Right forelimb (tissue), 1 donor: ENCODE measurements at regions not wholly inside any gene's neighbourhood (a gene's known extent, or its start where the extent isn't known, plus 50 kb on each side); places are given as distances from the start of the nearest gene placed in this dataset.

Experiments
- DNase-seq: peaks from one replicate; pipeline ENCODE4 v3.0.0-alpha.2; 2018

- no peak for DNase-seq
Measured at GRCh38 chr5:121681229-121681855, 170.3 kb upstream of the FTMT start.

DNA sequence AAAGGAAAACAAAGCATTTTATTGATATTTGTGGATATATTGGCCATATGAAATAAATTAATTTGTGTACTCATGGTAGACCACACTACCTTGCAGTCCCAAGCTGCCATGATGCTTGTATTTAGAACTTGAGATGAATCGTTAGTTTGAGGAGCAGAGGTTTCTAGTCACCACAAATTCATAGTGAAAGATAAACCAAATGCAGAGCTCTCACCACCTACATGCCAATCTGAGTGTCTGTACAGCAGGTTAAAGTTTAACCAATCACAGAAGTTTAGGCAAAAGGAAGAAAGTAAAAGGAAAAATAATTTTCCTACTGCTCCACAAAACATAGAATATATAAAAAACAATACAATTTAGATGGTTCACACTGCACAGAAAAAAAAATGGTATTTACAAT lies 163.6 kb upstream of the FTMT start:
- DNase-seq: no peak

DNA sequence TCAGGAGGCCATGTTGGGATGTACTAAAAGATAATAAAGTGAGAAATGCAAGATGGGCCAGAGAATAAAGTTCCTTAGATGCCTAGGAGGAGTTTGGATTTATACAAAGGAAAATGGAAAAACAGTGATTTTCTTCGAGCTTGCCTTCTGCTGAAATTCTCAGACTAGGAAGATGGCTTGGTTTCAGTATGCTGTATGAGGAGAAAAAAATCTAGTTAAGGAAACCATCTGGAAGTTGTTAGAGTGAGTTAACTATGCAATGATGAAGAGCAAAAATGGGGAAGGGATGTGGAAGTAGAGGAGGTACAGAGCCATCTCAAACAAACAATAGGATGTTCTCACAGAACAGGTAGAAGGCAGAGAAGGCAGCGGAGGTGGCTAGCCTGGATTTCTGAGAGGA lies 162.9 kb upstream of the FTMT start:
- no peak for DNase-seq

DNA sequence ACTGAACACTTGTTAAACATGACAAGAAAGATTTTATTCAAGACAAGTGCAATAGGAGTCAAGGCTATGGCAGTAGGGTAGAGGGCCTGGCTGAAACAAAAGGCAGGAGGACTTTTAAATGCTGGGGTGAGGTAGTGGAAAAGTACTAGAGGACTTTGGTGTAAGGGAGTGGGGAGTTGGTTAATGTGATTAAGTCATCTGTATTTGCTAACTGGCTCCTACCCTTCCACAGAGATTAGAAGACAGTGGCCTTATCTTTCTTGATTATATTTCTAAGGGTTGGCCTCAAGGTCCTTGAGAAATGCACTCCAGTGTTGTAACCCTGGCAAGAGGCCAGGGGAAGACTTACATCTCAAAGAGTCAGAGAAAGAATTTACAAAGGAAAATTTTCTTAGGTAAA lies 160.2 kb upstream of the FTMT start:
- DNase-seq: no peak

- DNase-seq: no peak
Measured at GRCh38 chr5:121692158-121692557, 159.5 kb upstream of the FTMT start.

DNA sequence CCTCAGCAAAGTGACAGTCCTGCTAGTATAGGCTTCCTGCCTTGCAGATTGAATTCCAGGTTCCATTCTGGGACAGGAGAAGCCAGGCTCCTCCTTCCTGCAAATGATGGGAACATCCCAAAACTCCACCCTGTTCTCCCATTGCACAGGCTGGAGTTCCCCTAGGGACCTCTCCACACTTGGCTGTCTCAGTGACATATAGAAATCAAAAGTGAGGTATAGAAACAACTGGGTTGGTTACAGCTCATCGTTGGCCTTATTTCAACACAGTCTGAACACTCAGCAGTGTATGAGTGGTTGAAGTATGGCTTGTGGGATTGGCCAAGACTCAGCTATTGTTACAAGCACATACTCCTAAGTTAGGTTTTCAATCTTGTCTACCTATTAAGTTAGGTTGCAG lies 157.8 kb upstream of the FTMT start:
- DNase-seq: no peak

DNA sequence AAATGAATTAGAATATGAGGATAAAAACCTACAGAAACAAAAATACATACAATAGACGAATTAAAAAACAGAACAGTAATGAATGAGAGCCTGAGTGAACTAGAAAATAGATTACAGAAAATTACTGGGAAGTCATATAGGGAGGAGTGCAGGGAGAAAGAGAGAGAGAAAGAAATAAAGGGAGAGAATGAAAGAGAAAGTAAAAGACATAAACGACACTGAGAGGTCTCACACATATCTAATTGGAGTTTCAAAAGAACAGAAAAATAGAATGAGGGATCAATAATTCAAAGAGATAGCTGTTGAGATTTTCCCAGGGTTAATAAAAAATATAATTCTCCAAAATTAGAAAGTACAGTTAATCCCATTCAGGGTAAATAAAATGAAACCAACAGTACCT lies 156.4 kb upstream of the FTMT start:
- DNase-seq: no peak

- no peak for DNase-seq
Measured at GRCh38 chr5:121698690-121699089, 153.0 kb upstream of the FTMT start.

DNA sequence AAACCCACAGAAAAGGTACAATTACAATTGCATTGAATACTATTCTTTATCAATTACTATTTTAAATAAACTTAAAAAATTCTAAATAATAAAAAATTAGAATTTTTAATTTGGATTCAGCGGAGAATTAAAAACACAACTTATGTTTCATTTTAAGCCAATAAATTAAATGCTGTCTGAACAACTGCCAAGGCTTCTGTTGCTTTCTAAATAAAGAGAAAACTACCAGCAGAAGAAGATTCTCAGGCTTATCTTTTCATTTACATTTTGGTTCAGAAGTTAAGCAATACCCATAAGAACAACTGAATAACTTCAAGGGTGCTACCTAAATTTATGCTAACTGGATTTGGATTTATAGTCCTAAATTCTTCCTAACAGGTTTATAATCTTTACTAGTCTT lies 150.0 kb upstream of the FTMT start:
- no peak for DNase-seq

DNA sequence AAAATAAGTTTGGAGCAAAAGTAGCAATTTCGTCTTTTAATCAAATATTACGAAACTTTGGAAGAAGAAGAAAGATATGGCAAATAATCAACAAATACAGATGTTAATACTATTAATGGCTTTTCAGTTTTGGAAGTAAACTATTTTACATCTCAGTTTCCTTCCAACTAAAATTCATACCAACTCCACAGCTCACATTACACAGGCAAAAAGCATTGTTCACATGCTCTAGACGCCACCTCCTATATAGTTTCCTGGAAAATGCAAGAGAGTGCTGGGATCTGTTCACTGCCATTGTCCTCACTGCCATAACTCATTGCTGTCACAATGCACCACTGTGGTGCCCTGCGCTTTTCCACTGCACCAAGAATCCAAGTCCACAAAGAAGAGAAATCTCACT lies 149.0 kb upstream of the FTMT start:
- no peak for DNase-seq

DNA sequence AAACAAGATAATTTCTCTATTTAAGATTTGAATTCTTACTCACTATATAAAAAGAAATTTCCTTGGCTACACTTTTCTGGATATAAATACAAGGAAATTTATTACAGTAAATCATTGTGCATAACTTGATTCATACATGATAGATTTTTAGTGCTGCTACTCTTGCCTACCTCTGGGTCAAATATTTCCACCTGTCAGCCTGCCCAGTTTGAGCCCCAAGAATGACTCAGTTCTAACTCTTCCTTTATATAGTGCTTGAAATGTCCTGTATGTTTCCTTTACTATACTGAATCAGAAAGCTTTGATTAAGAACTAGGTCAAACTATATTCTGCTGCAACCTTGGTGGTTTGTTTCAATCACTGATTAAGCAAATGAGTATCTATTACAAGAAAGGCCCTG lies 147.4 kb upstream of the FTMT start:
- no peak for DNase-seq

- DNase-seq: no peak
Measured at GRCh38 chr5:121706686-121707085, 145.0 kb upstream of the FTMT start.

DNA sequence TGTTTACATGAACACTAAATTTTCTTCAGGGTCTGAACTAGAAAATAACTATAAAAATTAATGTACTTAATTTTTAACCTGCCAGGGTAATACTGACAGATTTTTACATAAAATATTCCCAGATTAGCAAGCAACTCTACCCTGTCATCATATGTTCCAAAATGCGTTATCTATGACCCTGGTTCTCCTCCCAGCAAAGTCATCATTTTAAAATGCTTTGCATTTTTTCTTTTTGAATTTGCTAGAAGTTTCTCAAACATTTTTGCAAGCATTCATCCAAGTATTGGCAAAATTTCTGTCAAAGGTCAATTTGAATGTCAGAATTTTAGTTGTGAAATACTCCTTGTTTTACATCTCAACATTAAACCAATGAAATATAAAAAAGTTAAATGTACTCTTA lies 144.5 kb upstream of the FTMT start:
- no peak for DNase-seq

GRCh38 chr5:121711416-121711815 lies 140.3 kb upstream of the FTMT start:
- DNase-seq: no peak

GRCh38 chr5:121719255-121719654 lies 132.4 kb upstream of the FTMT start:
- no peak for DNase-seq

DNA sequence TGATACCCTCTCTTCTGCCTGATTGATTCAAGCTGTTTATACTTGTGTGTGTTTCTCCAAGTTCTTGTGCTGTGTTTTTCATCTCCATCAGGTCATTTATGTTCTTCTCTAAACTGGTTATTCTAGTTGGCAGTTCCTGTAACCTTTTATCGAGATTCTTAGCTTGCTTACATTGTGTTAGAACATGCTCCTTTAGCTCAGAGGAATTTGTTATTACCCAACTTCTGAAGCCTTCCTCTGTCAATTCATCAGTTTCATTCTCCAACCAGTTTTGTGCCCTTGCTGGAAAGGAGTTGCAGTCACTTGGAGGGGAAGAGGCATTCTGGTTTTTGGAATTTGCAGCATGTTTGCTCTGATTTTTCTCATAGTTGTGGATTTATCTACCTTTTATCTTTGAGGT lies 126.2 kb upstream of the FTMT start:
- DNase-seq: no peak

DNA sequence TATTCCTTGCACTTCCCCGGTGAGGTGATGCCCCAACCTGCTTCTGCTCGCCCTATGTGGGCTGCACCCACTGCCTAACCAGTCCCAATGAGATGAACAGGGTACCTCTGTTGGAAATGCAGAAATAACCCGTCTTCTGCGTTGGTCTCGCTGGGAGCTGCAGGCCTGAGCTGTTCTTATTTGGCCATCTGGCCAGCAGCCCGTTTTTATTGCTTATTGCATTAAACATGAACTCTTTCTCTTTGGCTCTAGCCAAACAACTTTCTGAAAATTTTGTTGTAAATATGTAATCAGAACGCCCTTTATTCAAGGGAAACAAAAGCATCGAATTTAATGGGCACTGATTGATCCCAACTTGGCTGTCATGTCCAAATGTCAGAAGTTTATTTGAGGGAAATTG lies 124.7 kb upstream of the FTMT start:
- DNase-seq: no peak

GRCh38 chr5:121731377-121731776 lies 120.3 kb upstream of the FTMT start:
- DNase-seq: no peak

DNA sequence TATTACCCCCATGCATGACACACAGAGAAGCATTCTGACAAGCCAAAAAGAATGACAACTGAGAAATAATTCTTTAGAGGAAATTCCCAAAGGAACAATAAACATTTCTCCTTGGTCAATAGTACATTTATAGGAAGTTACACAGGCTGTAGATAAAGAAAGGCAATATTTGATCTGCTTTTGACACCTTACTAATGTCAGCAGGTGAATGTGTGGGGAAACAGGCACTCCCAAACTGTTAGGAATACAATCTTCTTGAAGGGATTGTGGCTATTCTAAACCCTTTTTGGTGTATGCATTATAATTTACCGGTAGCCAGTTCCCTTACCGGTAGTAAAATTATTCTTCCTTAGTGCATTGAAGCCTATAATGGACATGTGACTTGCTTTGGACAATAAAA lies 116.1 kb upstream of the FTMT start:
- no peak for DNase-seq

GRCh38 chr5:121737120-121737519 lies 114.6 kb upstream of the FTMT start:
- no peak for DNase-seq

DNA sequence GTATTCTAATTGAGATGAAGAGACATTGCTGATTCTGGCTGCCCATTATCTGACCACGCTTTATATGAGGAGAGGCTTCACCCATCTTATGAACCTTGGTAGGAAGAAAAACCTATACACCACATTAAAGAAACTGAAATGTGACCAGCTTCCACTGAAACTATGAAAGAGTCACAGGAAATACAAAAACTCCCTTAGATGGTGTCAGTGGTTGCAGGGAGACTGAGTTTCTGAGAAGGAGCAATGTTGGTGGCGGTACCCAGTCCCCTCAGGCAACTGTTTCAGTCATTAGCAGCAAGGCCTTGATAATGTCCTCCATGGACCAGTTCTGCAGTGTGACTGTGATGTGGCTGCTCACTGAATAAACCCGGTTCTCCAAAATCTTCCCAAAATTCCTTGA lies 110.5 kb upstream of the FTMT start:
- no peak for DNase-seq

DNA sequence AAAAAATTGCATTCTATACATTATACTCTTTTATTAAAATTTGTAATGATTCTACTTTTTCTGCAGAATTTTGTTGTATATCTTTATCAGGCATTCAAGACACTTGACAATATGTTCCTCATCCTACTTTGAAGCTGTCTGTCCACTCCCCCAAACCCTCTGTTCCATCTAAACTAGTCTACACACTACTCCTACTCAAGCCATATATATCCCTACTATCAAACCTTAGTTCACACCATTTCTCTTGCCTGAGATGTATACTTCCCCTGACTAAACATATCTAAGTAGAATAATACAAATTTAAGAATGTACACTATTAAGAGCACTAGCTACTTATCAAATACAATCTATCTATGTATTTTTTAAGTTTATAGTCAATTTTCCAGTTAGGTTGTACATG lies 107.1 kb upstream of the FTMT start:
- no peak for DNase-seq

GRCh38 chr5:121745407-121745806 lies 106.3 kb upstream of the FTMT start:
- no peak for DNase-seq

GRCh38 chr5:121746763-121747162 lies 104.9 kb upstream of the FTMT start:
- DNase-seq: no peak

- no peak for DNase-seq
Measured at GRCh38 chr5:121748686-121749085, 103.0 kb upstream of the FTMT start.

GRCh38 chr5:121752149-121752548 lies 99.5 kb upstream of the FTMT start:
- DNase-seq: no peak
